Liver (tissue), 8 donors: ENCODE measurements at regions not wholly inside any gene's neighbourhood (a gene's known extent, or its start where the extent isn't known, plus 50 kb on each side); places are given as distances from the start of the nearest gene placed in this dataset.

Source experiments
- DNase-seq: peaks from one replicate; pipeline ENCODE4 v3.0.0-alpha.2; 2017; ENCODE audit warnings: low spot score
- H3K27ac ChIP-seq, 2 donors: one replicate each; pipeline ENCODE4 v1.7.0; 2013; ENCODE audit warnings: inconsistent platforms in 2 of 2, low read length in 2 of 2, control low read depth in 1 of 2, low read depth in 1 of 2, mild to moderate bottlenecking in 1 of 2
- H3K27me3 ChIP-seq, 4 donors: one replicate each; pipeline versions ENCODE4 v1.6.1 to v1.7.0; 2013; ENCODE audit warnings: low read length in 3 of 4, inconsistent platforms in 1 of 4, mild to moderate bottlenecking in 1 of 4, moderate library complexity in 1 of 4; ENCODE audit not compliant: control insufficient read depth in 4 of 4, insufficient read depth in 4 of 4
- H3K36me3 ChIP-seq, 4 donors: one replicate each; pipeline versions ENCODE4 v1.6.1 to v1.7.0; 2013; ENCODE audit warnings: low read length in 3 of 4, mild to moderate bottlenecking in 3 of 4, low read depth in 1 of 4, moderate library complexity in 1 of 4; ENCODE audit not compliant: control insufficient read depth in 4 of 4, insufficient read depth in 3 of 4
- H3K4me1 ChIP-seq, 4 donors: one replicate each; pipeline versions ENCODE4 v1.6.1 to v1.7.0; 2013; ENCODE audit warnings: low read length in 3 of 4, mild to moderate bottlenecking in 3 of 4, moderate library complexity in 1 of 4; ENCODE audit not compliant: control insufficient read depth in 4 of 4, insufficient read depth in 4 of 4
- H3K4me3 ChIP-seq, 3 donors: one replicate each; pipeline versions ENCODE4 v1.6.1 to v1.7.0; 2013; ENCODE audit warnings: low read length in 3 of 3, control low read depth in 1 of 3, low read depth in 1 of 3, mild to moderate bottlenecking in 1 of 3
- H3K9ac ChIP-seq, 2 donors: one replicate each; pipeline ENCODE4 v1.7.0; 2013; ENCODE audit warnings: low read length in 2 of 2, mild to moderate bottlenecking in 2 of 2, moderate library complexity in 2 of 2, control low read depth in 1 of 2, low read depth in 1 of 2
- H3K9me3 ChIP-seq, 4 donors: one replicate each; pipeline versions ENCODE4 v1.6.1 to v1.7.0; 2013; ENCODE audit warnings: low read length in 3 of 4; ENCODE audit not compliant: control insufficient read depth in 4 of 4
- EGR1 ChIP-seq, 2 donors: IDR thresholded peaks; 2 replicates each; pipeline ENCODE4 v1.6.1; 2016 to 2018; ENCODE audit warnings: antibody characterized with exemption in 2 of 2, low read depth in 2 of 2
- FOXA2 ChIP-seq: IDR thresholded peaks from 2 replicates; pipeline ENCODE4 v1.6.1; 2016; ENCODE audit warnings: antibody characterized with exemption
- GABPA ChIP-seq, 2 donors: IDR thresholded peaks in 1 of 2; conservative IDR thresholded peaks in 1 of 2; 2 replicates each; pipeline ENCODE4 v1.6.1; 2016; ENCODE audit warnings: antibody characterized with exemption in 2 of 2, mild to moderate bottlenecking in 1 of 2, moderate library complexity in 1 of 2
- HNF4A ChIP-seq, 2 donors: conservative IDR thresholded peaks; 2 replicates each; pipeline ENCODE4 v1.6.1; 2016; ENCODE audit warnings: antibody characterized with exemption in 2 of 2, mild to moderate bottlenecking in 2 of 2
- HNF4G ChIP-seq: IDR thresholded peaks from 2 replicates; pipeline ENCODE4 v1.6.1; 2016; ENCODE audit warnings: antibody characterized with exemption
- JUND ChIP-seq, 2 donors: IDR thresholded peaks; 2 replicates each; pipeline ENCODE4 v1.6.1; 2016; ENCODE audit warnings: antibody characterized with exemption in 2 of 2
- NR2F2 ChIP-seq: IDR thresholded peaks from 2 replicates; pipeline ENCODE4 v1.6.1; 2016; ENCODE audit warnings: antibody characterized with exemption
- RAD21 ChIP-seq, 2 donors: IDR thresholded peaks; 2 replicates each; pipeline ENCODE4 v1.6.1; 2016; ENCODE audit warnings: antibody characterized with exemption in 2 of 2, mild to moderate bottlenecking in 2 of 2
- RXRA ChIP-seq, 2 donors: IDR thresholded peaks; 2 replicates each; pipeline ENCODE4 v1.6.1; 2017 to 2018; ENCODE audit warnings: antibody characterized with exemption in 2 of 2, mild to moderate bottlenecking in 1 of 2
- SP1 ChIP-seq: IDR thresholded peaks from 2 replicates; pipeline ENCODE4 v1.6.1; 2018; ENCODE audit warnings: antibody characterized with exemption, mild to moderate bottlenecking
- TAF1 ChIP-seq: conservative IDR thresholded peaks from 2 replicates; pipeline ENCODE4 v1.6.1; 2016; ENCODE audit warnings: antibody characterized with exemption, mild to moderate bottlenecking
- YY1 ChIP-seq: IDR thresholded peaks from 2 replicates; pipeline ENCODE4 v1.6.1; 2016; ENCODE audit warnings: antibody characterized with exemption, mild to moderate bottlenecking
- WGBS: extraction: QIAGEN DNeasy Blood & Tissue Kit; methylation state at CpG from one replicate; pipeline ENCODE4 v1.1.7; 2013; 5-methylcytosine and 5-hydroxymethylcytosine counted together
- TF ChIP-seq, protein P1 (sequence below): fragments of 150-350 bp; IDR thresholded peaks from 2 replicates; pipeline ENCODE4 v1.5.1; 2017; ENCODE audit warnings: improper control_type of control experiment, low read depth, low read length; ENCODE audit not compliant: missing input control
- TF ChIP-seq, protein P2 (sequence below): IDR thresholded peaks from 2 replicates; pipeline ENCODE4 v1.6.1; 2016; ENCODE audit warnings: antibody characterized with exemption
- TF ChIP-seq, protein P3 (sequence below): IDR thresholded peaks from 2 replicates; pipeline ENCODE4 v1.6.1; 2016; ENCODE audit warnings: antibody characterized with exemption
- TF ChIP-seq, protein P4 (sequence below): IDR thresholded peaks from 2 replicates; pipeline ENCODE4 v1.6.1; 2016; ENCODE audit warnings: antibody characterized with exemption, mild to moderate bottlenecking
- TF ChIP-seq, protein P5 (sequence below): IDR thresholded peaks from 2 replicates; pipeline ENCODE4 v1.6.1; 2016; ENCODE audit warnings: antibody characterized with exemption
- donor health status: healthy.
- donor health status: healthy.
- donor health status: healthy.
- donor health status: healthy.
- donor health status: healthy.

DNA sequence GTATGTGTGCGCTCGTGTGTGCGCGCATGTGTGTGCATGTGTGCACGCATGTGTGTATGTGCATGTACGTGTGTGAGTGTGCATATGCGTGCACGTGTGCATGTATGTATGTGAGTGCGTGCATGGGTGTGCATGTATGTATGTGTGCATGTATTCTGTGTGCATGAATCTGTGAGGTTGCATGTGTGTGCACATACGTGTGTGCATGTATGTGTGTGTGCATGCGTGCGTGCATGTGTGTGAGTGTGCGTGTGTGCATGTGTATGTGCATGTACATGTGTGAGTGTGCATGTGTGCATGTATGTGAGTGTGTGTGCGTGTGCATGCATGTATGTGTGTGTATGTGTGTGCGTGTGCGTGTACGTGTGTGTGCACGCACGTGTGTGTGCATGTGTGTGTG lies 241.5 kb downstream of the SHOX start:
- TF ChIP-seq EGR1 (IDR thresholded peaks at IDR 0.05; ENCODE audit: low read depth in 2 of 2) (no peak), FOXA2 (no peak), GABPA (IDR thresholded peaks at IDR 0.05 in 1 of 2, conservative IDR thresholded peaks at IDR 0.05 in 1 of 2) (no peak), JUND (IDR thresholded peaks at IDR 0.05) (no peak), TAF1 (no peak), YY1 (no peak), NR2F2 (no peak), RAD21 (IDR thresholded peaks at IDR 0.05) (no peak), HNF4G (no peak), SP1 (no peak)
- TF ChIP-seq, protein P1, sequence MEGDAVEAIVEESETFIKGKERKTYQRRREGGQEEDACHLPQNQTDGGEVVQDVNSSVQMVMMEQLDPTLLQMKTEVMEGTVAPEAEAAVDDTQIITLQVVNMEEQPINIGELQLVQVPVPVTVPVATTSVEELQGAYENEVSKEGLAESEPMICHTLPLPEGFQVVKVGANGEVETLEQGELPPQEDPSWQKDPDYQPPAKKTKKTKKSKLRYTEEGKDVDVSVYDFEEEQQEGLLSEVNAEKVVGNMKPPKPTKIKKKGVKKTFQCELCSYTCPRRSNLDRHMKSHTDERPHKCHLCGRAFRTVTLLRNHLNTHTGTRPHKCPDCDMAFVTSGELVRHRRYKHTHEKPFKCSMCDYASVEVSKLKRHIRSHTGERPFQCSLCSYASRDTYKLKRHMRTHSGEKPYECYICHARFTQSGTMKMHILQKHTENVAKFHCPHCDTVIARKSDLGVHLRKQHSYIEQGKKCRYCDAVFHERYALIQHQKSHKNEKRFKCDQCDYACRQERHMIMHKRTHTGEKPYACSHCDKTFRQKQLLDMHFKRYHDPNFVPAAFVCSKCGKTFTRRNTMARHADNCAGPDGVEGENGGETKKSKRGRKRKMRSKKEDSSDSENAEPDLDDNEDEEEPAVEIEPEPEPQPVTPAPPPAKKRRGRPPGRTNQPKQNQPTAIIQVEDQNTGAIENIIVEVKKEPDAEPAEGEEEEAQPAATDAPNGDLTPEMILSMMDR = no peak
- TF ChIP-seq, protein P2, sequence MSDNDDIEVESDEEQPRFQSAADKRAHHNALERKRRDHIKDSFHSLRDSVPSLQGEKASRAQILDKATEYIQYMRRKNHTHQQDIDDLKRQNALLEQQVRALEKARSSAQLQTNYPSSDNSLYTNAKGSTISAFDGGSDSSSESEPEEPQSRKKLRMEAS = no peak
- TF ChIP-seq, protein P3, sequence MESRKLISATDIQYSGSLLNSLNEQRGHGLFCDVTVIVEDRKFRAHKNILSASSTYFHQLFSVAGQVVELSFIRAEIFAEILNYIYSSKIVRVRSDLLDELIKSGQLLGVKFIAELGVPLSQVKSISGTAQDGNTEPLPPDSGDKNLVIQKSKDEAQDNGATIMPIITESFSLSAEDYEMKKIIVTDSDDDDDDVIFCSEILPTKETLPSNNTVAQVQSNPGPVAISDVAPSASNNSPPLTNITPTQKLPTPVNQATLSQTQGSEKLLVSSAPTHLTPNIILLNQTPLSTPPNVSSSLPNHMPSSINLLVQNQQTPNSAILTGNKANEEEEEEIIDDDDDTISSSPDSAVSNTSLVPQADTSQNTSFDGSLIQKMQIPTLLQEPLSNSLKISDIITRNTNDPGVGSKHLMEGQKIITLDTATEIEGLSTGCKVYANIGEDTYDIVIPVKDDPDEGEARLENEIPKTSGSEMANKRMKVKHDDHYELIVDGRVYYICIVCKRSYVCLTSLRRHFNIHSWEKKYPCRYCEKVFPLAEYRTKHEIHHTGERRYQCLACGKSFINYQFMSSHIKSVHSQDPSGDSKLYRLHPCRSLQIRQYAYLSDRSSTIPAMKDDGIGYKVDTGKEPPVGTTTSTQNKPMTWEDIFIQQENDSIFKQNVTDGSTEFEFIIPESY = no peak
- TF ChIP-seq, protein P4, sequence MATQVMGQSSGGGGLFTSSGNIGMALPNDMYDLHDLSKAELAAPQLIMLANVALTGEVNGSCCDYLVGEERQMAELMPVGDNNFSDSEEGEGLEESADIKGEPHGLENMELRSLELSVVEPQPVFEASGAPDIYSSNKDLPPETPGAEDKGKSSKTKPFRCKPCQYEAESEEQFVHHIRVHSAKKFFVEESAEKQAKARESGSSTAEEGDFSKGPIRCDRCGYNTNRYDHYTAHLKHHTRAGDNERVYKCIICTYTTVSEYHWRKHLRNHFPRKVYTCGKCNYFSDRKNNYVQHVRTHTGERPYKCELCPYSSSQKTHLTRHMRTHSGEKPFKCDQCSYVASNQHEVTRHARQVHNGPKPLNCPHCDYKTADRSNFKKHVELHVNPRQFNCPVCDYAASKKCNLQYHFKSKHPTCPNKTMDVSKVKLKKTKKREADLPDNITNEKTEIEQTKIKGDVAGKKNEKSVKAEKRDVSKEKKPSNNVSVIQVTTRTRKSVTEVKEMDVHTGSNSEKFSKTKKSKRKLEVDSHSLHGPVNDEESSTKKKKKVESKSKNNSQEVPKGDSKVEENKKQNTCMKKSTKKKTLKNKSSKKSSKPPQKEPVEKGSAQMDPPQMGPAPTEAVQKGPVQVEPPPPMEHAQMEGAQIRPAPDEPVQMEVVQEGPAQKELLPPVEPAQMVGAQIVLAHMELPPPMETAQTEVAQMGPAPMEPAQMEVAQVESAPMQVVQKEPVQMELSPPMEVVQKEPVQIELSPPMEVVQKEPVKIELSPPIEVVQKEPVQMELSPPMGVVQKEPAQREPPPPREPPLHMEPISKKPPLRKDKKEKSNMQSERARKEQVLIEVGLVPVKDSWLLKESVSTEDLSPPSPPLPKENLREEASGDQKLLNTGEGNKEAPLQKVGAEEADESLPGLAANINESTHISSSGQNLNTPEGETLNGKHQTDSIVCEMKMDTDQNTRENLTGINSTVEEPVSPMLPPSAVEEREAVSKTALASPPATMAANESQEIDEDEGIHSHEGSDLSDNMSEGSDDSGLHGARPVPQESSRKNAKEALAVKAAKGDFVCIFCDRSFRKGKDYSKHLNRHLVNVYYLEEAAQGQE = no peak
- TF ChIP-seq, protein P5, sequence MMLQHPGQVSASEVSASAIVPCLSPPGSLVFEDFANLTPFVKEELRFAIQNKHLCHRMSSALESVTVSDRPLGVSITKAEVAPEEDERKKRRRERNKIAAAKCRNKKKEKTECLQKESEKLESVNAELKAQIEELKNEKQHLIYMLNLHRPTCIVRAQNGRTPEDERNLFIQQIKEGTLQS = no peak
- Histone ChIP-seq H3K9me3 (no peaks in the 10 kb centered on the region), H3K4me3 (no peak overlapping the region), H3K9ac (no peak overlapping the region), H3K36me3 (no peaks in the 10 kb centered on the region), H3K27ac (no peak overlapping the region), H3K4me1 (no peaks in the 10 kb centered on the region), H3K27me3 (no peaks in the 10 kb centered on the region)
- no peak for DNase-seq
- 90% methylated on average over 19 of the region's 19 CpGs for WGBS

DNA sequence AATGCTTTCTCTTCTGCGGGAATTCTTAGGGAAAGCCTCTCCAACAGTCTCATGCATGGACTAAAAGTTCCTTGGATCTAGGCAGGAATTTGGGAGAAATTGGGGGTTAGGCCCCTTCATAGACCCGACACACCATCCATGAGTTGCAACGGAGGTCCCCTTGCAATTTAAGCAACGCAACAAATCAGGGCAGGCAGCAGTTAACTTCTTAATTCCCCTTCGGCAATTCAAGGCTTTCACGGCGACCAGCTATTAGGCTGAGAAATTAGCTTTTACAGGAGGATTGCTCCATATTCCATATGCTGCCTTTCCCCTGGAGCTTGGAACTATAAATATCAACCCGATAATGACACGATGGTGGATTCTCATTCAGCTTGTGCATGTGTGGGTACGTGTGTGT lies 241.0 kb downstream of the SHOX start:
- Histone ChIP-seq H3K9ac (no peak overlapping the region), H3K36me3 (no peaks in the 10 kb centered on the region), H3K4me3 (no peak overlapping the region), H3K4me1 (no peaks in the 10 kb centered on the region), H3K27me3 (no peaks in the 10 kb centered on the region), H3K9me3 (no peaks in the 10 kb centered on the region), H3K27ac (no peak overlapping the region)
- DNase-seq = no peak
- 92% methylated on average over 10 of the region's 10 CpGs for WGBS
- TF ChIP-seq, protein P1 = no peak
- TF ChIP-seq SP1 (no peak), HNF4A (conservative IDR thresholded peaks at IDR 0.05) (no peak), JUND (IDR thresholded peaks at IDR 0.05) (no peak), RAD21 (IDR thresholded peaks at IDR 0.05) (no peak), YY1 (no peak), GABPA (IDR thresholded peaks at IDR 0.05 in 1 of 2, conservative IDR thresholded peaks at IDR 0.05 in 1 of 2) (no peak), FOXA2 (no peak), RXRA (IDR thresholded peaks at IDR 0.05) (no peak), EGR1 (IDR thresholded peaks at IDR 0.05; ENCODE audit: low read depth in 2 of 2) (no peak)
- TF ChIP-seq, protein P2 = no peak
- TF ChIP-seq, protein P5 = no peak
